CD1c-positive myeloid dendritic cell (primary cell): ENCODE measurements at regions not wholly inside any gene's neighbourhood (a gene's known extent, or its start where the extent isn't known, plus 50 kb on each side); places are given as distances from the start of the nearest gene placed in this dataset.
A peak's percentile ranks its signal among the peaks of the same experiment; 100 is the strongest.
"Not testable (repeated sequence)": the region's sequence is repeated elsewhere in the genome, so short reads cannot be mapped to it uniquely, and the experiment has no call there.

ENCODE experiments used
- DNase-seq: peaks from one replicate; pipeline ENCODE4 v3.0.0-alpha.2; 2016; ENCODE audit errors: extremely low spot score

GRCh38 chr1:223991297-223991857, 122.5 kb upstream of the FBXO28 start:
- DNase-seq, result not testable (repeated sequence)

- not testable (repeated sequence) for DNase-seq
Measured at GRCh38 chr1:223961985-223962384, 116.2 kb upstream of the TP53BP2 start.

GRCh38 chr1:223952801-223953200, 107.1 kb upstream of the TP53BP2 start:
- not testable (repeated sequence) for DNase-seq

GRCh38 chr1:223951551-223951950, 105.8 kb upstream of the TP53BP2 start:
- DNase-seq, result not testable (repeated sequence)

- not testable (repeated sequence) for DNase-seq
Measured at GRCh38 chr1:223949944-223950343, 104.2 kb upstream of the TP53BP2 start.

GRCh38 chr1:223948041-223948440, 102.3 kb upstream of the TP53BP2 start:
- DNase-seq, result not testable (repeated sequence)

- not testable (repeated sequence) for DNase-seq
Measured at GRCh38 chr1:223936592-223936991, 90.8 kb upstream of the TP53BP2 start.

- not testable (repeated sequence) for DNase-seq
Measured at GRCh38 chr1:223931476-223931875, 85.7 kb upstream of the TP53BP2 start.

- not testable (repeated sequence) for DNase-seq
Measured at GRCh38 chr1:223920805-223921204, 75.1 kb upstream of the TP53BP2 start.

- not testable (repeated sequence) for DNase-seq
Measured at GRCh38 chr1:223915476-223915875, 69.7 kb upstream of the TP53BP2 start.

GRCh38 chr1:223913715-223914114, 68.0 kb upstream of the TP53BP2 start:
- DNase-seq, result peak; percentile 1

GRCh38 chr1:223907943-223908587, 62.3 kb upstream of the TP53BP2 start:
- DNase-seq, result not testable (repeated sequence)

- not testable (repeated sequence) for DNase-seq
Measured at GRCh38 chr1:223903221-223903620, 57.5 kb upstream of the TP53BP2 start.

- not testable (repeated sequence) for DNase-seq
Measured at GRCh38 chr1:223899775-223900174, 54.0 kb upstream of the TP53BP2 start.

GRCh38 chr1:223897097-223897496, 51.4 kb upstream of the TP53BP2 start:
- not testable (repeated sequence) for DNase-seq

- DNase-seq, result not testable (repeated sequence)
Measured at GRCh38 chr1:223895950-223896349, 50.2 kb upstream of the TP53BP2 start.
